GM12891 (cell line): ENCODE measurements at regions not wholly inside any gene's neighbourhood (a gene's known extent, or its start where the extent isn't known, plus 50 kb on each side); places are given as distances from the start of the nearest gene placed in this dataset.

Experiments
- POLR2A ChIP-seq: IDR thresholded peaks from 2 replicates; pipeline ENCODE4 v1.6.1; 2011; ENCODE audit warnings: low read depth, low read length, control low read depth
- POLR2AphosphoS5 ChIP-seq: IDR thresholded peaks from 2 replicates; pipeline ENCODE4 v1.6.1; 2011; ENCODE audit warnings: low read depth, low read length, control low read depth
- TAF1 ChIP-seq: IDR thresholded peaks from 2 replicates; pipeline ENCODE4 v1.6.1; 2011; ENCODE audit warnings: low read depth, low read length, control low read depth

DNA sequence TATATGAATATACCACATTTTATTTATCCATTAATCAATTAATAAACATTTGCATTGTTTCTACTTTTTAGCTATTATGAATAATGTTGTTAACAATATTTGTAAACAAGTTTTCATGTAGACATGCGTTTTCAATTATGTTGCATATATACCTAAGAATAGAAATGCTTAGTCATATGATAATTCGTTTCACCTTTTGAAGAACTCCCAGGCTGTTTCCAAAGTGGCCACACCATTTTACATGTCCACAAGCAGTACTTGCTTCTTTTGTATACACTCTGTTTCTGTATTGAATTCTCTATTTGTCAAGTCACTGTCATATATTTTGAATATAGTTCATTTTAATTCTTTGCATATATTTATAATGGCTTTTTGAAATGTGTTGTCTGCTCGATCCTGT lies 206.9 kb upstream of the ZBTB20 start:
- TF ChIP-seq POLR2A = no peak
- no peak for TF ChIP-seq TAF1
- no peak for TF ChIP-seq POLR2AphosphoS5
